Stimulated activated CD4-positive, alpha-beta T cell treated with anti-CD3 and anti-CD28 coated beads, Interleukin-12 subunit alpha, Interleukin-12 subunit beta, amount 100 ng/mL, for 4 hours (primary cell): ENCODE measurements at regions not wholly inside any gene's neighbourhood (a gene's known extent, or its start where the extent isn't known, plus 50 kb on each side); places are given as distances from the start of the nearest gene placed in this dataset.
"Not testable (repeated sequence)": the region's sequence is repeated elsewhere in the genome, so short reads cannot be mapped to it uniquely, and the experiment has no call there.

ENCODE experiments used
- DNase-seq: peaks from one replicate; pipeline ENCODE4 v3.0.0-alpha.2; 2020

GRCh38 chr15:22134941-22135566 is 54.7 kb downstream of the OR4M2 start:
- DNase-seq: not testable (repeated sequence)

- not testable (repeated sequence) for DNase-seq
Measured at GRCh38 chr15:22137572-22137971, 57.2 kb downstream of the OR4M2 start.

DNA sequence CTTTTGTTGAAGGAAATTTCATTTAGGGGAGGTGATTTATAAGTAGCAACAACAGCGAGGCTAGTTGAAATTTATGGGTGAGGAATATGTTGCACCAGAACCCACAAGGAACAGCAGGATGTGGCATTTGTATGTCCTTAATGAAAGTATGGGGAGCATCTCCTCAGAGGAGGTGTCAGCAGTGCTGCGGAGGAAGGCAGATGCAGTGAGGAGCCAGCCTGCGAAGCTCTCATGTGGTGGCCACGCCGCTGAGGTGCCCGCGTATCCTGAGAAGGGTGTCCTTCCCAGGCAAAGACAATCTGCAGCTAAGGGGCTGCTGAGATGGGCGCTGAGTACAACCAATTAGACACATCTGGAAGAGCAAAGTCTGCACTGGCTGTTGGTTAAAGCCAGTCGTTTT is 60.8 kb downstream of the OR4M2 start:
- not testable (repeated sequence) for DNase-seq

DNA sequence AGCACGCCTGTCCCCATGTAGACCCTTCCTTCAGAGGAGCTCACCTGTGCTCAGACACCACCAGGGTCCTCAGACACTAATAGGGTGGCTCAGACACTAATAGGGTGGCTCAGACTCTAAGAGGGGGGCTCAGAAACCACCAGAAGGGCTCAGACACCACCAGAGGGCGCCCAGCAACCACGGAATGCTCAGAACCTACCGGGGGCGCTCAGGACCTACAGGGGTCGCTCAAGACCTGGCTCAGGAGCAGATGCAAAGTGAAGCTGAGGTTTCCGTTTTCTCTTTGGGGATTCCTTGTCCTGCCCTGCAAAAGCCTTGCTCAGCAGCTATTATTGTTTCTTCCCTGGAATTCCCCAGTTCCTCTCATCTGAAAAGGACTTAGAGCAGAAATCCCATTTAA is 67.8 kb downstream of the OR4M2 start:
- DNase-seq: not testable (repeated sequence)

GRCh38 chr15:22158243-22158642 is 77.9 kb downstream of the OR4M2 start:
- DNase-seq: not testable (repeated sequence)

DNA sequence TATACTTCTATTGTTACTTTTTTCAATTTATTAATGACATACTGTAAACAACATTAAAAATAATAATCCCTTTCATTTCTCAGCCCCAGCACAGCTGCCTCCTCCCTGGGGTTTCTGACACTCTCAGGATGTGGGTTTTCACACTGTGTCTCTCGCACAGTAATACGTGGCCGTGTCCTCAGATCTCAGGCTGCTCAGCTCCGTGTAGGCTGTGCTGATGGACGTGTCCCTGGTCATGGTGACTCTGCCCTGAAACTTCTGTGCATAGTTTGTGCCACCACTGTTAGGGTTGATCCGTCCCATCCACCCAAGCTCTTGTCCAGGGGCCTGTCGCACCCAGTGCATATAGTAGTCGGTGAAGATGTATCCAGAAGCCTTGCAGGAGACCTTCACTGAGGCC is 80.0 kb downstream of the OR4M2 start:
- not testable (repeated sequence) for DNase-seq

GRCh38 chr15:22160741-22161140 is 80.4 kb downstream of the OR4M2 start:
- not testable (repeated sequence) for DNase-seq

DNA sequence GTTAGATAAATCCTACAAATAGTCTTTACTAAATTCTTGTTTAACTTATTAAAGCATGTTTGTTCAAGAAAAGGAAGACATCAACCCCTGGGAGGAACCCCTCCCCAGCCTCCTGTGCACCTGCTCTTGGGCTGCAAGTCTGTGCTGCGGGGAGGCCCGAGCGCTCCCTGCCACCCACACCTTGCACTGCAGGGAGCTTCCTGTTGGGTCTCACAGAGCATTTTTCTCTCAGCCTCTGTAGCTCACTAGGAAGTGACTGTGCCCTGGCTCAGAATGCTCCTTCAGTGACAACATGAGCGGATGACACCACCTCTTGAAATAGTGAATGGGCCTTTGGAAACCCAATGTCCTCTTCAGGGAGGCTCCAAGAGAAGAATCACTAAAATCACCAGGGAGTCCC is 81.1 kb downstream of the OR4M2 start:
- not testable (repeated sequence) for DNase-seq

GRCh38 chr15:22163715-22164114 is 83.4 kb downstream of the OR4M2 start:
- DNase-seq: not testable (repeated sequence)

DNA sequence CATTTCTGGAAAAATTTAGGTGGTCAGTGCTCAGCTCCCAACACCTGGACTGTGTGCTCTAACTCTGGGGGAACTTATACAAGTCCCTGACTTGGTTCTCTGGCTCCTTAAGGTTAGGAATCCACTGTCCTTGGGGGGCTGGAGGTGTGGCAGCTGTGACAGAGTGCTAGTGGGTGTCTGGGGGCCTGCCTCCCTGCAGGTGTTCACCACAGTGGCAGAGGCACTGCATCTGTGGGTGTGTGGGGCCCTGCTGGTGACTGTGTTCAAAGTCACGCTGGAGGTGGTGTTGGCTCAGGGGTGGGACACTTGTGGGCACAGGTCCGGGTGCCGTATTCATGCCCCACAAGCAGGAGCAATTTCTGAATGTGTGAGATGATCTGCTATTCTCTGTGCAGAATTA is 87.2 kb downstream of the OR4M2 start:
- not testable (repeated sequence) for DNase-seq

- not testable (repeated sequence) for DNase-seq
Measured at GRCh38 chr15:22173029-22173998, 93.0 kb downstream of the OR4M2 start.

DNA sequence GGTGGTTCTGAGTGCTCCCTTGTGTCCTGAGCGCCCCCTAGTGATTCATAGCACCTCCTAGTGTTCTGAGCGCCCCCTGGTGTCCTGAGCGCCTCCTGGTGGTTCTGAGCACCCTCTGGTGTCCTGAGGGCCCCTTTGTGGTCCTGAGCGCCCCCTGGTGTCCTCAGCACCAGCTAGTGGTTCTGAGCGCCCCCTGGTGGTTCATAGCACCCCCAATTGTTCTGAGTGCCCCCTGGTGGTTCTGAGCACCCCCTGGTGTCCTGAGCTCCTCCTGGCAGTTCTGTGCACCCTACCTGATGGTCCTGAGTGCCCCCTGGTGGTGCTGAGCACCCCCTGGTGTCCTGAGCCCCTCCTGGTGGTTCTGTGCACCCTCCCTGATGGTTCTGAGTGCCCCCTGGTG is 93.8 kb downstream of the OR4M2 start:
- not testable (repeated sequence) for DNase-seq

DNA sequence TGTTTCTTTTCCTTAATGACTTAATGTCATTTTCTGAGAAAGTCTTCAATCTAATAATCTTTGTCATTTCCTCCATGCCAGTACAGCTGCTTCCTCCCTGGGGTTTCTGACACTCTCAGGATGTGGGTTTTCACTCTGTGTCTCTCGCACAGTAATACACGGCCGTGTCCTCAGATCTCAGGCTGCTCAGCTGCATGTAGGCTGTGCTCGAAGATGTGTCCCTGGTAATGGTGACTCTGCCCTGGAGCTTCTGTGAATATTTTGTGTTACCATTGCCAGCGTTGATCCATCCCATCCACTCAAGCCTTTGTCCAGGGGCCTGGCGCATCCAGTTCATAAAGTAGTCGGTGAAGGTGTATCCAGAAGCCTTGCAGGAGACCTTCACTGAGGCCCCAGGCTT is 97.6 kb downstream of the OR4M2 start:
- DNase-seq: not testable (repeated sequence)

- DNase-seq: not testable (repeated sequence)
Measured at GRCh38 chr15:22178438-22178837, 98.1 kb downstream of the OR4M2 start.

DNA sequence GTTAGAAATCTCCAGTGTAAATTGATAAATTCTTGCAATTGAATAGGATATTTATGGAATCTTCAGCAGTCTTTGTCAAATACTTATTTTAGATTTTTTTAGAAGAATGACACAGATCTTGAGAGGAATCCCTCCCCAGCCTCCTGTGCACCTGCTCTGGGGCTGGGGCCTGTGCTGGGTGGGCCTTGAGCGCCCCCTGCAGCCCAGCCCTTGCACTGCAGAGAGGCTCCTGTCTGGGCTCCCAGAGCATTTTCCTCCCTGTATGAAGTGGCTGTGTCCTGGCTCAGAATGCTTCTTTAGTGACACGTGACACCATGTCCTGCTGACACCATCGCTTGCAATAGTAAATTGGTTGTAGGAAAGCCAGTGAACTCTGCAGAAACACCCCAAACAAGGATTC is 98.7 kb downstream of the OR4M2 start:
- not testable (repeated sequence) for DNase-seq

GRCh38 chr15:22180611-22181010 is 100.3 kb downstream of the OR4M2 start:
- DNase-seq: not testable (repeated sequence)

- DNase-seq: not testable (repeated sequence)
Measured at GRCh38 chr15:22184678-22185077, 104.4 kb downstream of the OR4M2 start.

DNA sequence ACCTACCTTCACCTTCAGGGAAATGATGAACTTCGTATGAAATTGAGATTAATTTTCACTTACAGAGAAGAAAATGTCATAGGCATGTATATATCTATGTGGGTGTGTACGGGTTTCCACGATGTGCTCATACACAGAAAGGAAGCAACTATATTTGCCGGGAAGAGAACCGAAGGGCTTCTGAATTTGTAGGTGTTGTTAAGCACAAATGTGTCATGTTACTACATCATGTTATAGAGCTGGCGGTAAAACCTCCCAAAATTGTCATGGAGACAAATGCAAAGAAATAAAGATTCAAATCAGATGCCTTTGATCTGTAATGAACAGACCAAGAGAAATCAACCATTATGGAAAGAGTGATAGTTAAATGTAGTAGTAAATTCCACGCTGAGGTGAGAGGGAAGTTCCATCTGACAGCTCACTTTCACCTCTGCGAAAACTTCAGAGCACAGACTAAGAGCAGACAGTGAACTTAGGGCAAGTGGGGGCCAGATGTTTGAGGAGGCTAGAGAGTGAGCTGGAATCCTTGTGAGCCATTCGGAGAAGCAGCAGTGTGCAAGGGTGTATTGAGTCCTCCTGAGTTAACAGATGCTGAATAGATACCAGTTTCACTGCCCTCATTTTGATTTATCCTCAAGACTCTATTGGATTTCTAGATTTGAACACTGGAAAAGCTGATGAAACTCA is 106.7 kb downstream of the OR4M2 start:
- not testable (repeated sequence) for DNase-seq

- not testable (repeated sequence) for DNase-seq
Measured at GRCh38 chr15:22191818-22192217, 111.5 kb downstream of the OR4M2 start.

DNA sequence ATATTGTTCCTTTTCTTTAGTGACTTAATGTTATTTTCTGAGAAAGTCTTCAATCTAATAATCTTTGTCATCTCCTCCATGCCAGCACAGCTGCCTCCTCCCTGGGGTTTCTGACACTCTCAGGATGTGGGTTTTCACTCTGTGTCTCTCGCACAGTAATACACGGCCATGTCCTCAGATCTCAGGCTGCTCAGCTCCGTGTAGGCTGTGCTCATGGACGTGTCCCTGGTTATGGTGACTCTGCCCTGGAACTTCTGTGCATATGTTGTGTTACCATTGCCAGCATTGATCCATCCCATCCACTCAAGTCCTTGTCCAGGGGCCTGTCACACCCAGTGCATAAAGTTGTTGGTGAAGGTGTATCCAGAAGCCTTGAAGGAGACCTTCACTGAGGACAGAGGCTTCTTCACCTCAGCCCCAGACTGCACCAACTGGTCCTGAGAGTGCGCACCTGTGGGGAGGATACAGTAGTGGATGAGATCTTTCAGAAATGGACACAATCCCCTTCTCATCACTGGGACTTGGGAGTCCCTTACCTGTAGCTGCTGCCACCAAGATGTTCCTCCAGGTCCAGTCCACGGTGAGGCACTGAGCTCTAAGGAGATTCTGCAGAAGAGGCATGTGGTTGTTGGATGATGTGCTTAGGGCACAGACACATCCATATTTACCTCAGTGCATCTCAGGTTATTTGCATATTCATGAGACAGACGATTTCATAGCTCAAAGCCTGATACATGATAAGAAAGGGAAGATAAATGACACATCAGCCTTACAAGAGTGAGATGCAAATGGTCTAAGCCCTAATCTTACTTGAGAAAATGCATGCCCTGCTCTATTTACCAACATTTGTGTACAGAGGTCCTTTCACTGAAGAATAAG is 114.7 kb downstream of the OR4M2 start:
- DNase-seq: not testable (repeated sequence)

DNA sequence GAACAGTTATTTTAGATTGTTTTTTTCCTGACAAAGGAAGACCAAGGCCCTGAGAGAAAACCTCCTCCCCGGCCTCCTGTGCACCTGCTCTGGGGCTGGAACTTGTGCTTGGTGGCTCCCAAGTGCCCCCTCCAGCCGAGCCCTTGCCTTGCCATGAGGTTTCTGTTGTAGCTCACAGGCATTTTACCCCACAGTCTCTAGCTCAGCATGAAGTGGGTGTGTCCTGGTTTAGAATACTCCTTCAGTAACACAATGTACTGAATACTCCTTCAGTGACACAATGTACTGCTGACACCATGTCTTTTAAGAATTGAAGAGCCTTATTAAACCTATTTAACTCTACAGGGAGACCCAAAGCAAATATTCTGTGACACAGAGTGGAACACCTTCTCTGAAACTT is 116.1 kb downstream of the OR4M2 start:
- DNase-seq: not testable (repeated sequence)

- DNase-seq: not testable (repeated sequence)
Measured at GRCh38 chr15:22200417-22200816, 120.1 kb downstream of the OR4M2 start.
